ENCODE measurements at regions not wholly inside any gene's neighbourhood (a gene's known extent, or its start where the extent isn't known, plus 50 kb on each side); places are given as distances from the start of the nearest gene placed in this dataset.

DNA sequence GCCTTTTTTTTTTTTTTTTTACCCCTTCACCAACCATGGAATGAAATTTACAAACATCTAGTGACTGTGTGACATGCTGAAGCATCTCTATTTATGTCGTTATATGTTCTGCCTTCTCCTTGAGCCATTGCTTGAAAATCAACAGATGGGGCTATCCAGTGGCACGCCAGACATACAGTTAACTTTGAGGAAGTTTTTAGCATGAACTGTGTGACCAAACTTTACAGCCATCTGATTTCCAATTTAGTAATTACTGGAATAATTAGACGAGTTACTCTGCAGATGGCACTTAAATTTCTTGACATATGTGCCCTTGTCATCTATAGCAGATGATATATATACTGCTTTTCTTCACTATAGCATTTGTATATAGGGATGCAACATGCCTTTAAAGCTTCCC lies 192.1 kb downstream of the SNAPC1 start:
- H3K9me3 ChIP-seq: peaks cover 0 to 5% (median 0%) of the 10 kb centered on the region in 4 donors
- no peak overlapping the region for H3K27ac ChIP-seq
- intact Hi-C loops (cut with DNase I): no loop called here
- 45% methylated on average over 3 of the region's 3 CpGs for WGBS (ENCODE audit: insufficient coverage, low coverage, low lambda C conversion rate, missing lambda C conversion rate)
- ATAC-seq (no peak), DNase-seq (no peak)
- TF ChIP-seq POLR2A (IDR thresholded peaks at IDR 0.05): no peak
- TF ChIP-seq, protein P1, sequence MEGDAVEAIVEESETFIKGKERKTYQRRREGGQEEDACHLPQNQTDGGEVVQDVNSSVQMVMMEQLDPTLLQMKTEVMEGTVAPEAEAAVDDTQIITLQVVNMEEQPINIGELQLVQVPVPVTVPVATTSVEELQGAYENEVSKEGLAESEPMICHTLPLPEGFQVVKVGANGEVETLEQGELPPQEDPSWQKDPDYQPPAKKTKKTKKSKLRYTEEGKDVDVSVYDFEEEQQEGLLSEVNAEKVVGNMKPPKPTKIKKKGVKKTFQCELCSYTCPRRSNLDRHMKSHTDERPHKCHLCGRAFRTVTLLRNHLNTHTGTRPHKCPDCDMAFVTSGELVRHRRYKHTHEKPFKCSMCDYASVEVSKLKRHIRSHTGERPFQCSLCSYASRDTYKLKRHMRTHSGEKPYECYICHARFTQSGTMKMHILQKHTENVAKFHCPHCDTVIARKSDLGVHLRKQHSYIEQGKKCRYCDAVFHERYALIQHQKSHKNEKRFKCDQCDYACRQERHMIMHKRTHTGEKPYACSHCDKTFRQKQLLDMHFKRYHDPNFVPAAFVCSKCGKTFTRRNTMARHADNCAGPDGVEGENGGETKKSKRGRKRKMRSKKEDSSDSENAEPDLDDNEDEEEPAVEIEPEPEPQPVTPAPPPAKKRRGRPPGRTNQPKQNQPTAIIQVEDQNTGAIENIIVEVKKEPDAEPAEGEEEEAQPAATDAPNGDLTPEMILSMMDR (IDR thresholded peaks at IDR 0.05): no peak
- no peak overlapping the region for H3K4me3 ChIP-seq
- no peaks in the 10 kb centered on the region for H3K27me3 ChIP-seq
- no peaks in the 10 kb centered on the region for H3K36me3 ChIP-seq
- no peaks in the 10 kb centered on the region for H3K4me1 ChIP-seq

GRCh38 chr14:61956517-61956916 lies 194.3 kb downstream of the SNAPC1 start:
- Histone ChIP-seq H3K27me3 (no peaks in the 10 kb centered on the region), H3K4me3 (no peak overlapping the region)

DNA sequence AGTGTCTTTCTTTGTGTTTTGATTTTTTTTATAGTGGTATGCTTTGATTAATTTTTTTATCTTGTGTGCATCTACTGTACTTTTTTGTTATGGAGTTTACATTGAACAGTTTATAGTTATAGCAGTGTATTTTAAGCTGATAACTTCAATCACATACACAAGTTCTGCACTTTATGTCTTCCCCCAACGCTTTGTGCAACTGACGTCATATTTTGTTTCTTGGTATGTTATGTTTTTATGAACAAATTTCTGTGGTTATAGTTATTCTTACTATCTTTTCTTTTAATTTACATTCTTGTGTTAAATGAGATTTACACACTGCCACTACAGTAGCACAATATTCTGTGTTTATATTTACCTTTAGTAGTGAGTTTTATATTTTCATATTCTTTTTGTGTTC lies 197.1 kb downstream of the SNAPC1 start:
- Histone ChIP-seq H3K4me1 (no peaks in the 10 kb centered on the region), H3K36me3 (no peaks in the 10 kb centered on the region), H3K27ac (no peak overlapping the region), H3K9me3 (peaks cover 0 to 5% (median 0%) of the 10 kb centered on the region in 4 donors), H3K27me3 (no peaks in the 10 kb centered on the region), H3K4me3 (no peak overlapping the region)
- DNase-seq (no peak), ATAC-seq (no peak)
- no peak for TF ChIP-seq POLR2A (IDR thresholded peaks at IDR 0.05)
- TF ChIP-seq, protein P1 (IDR thresholded peaks at IDR 0.05): no peak
- intact Hi-C loops (cut with DNase I): no loop called here
- WGBS (ENCODE audit: insufficient coverage, low coverage, low lambda C conversion rate, missing lambda C conversion rate): 83% methylated on average over 2 of the region's 2 CpGs

More at GRCh38 chr14:61956517-61956916, 194.3 kb downstream of the SNAPC1 start:
- intact Hi-C loops (cut with DNase I): no loop called here
- WGBS (ENCODE audit: insufficient coverage, low coverage, low lambda C conversion rate, missing lambda C conversion rate): 65% methylated on average over 1 of the region's 1 CpG
- no peak for DNase-seq
- H3K9me3 ChIP-seq: peaks cover 0 to 5% (median 0%) of the 10 kb centered on the region in 4 donors
- H3K27ac ChIP-seq: no peak overlapping the region
- TF ChIP-seq POLR2A (IDR thresholded peaks at IDR 0.05): no peak
- TF ChIP-seq, protein P1 (IDR thresholded peaks at IDR 0.05): no peak
- ATAC-seq: no peak
- no peaks in the 10 kb centered on the region for H3K36me3 ChIP-seq
- H3K4me1 ChIP-seq: no peaks in the 10 kb centered on the region

DNA sequence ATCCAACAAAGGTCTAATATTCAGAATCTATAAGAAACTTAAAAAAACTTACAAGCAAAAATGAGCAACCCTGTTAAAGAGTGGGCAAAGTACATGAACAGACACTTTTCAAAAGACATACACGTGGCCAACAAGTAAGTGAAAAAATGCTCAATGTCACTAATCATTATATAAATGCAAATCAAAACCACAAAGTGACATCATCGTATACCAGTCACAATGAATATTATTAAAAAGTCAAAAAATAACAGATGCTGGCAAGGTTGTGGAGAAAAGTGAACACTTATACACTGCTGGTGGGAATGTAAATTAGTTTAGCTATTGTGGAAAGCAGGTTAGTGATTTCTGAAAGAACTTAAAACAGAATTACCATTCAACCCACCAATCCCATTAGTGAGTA lies 199.1 kb downstream of the SNAPC1 start:
- Histone ChIP-seq H3K4me1 (no peaks in the 10 kb centered on the region), H3K4me3 (no peak overlapping the region), H3K9me3 (no peaks in the 10 kb centered on the region), H3K27ac (no peak overlapping the region), H3K27me3 (no peaks in the 10 kb centered on the region), H3K36me3 (no peaks in the 10 kb centered on the region)
- ATAC-seq (no peak), DNase-seq (no peak)
- intact Hi-C loops (cut with DNase I): no loop called here
- WGBS (ENCODE audit: insufficient coverage, low coverage, low lambda C conversion rate, missing lambda C conversion rate): 49% methylated on average over 2 of the region's 2 CpGs
- no peak for TF ChIP-seq POLR2A (IDR thresholded peaks at IDR 0.05)
- TF ChIP-seq, protein P1 (IDR thresholded peaks at IDR 0.05): no peak

DNA sequence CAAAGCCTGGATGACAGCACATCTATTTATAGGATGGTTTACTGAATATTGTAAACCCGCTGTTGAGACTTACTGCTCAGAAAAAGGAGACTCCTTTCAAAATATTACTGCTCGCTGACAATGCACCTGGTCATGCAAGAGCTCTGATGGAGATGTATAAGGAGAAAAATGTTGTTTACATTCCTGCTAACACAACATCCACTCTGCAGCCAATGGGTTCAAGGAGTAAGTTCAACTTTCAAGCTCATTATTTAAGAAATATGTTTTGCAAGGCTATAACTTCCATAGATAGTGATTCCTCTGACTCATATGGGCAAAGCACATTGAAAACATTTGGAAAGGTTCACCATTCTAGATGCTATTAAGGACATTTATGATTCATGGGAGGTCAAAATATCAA lies 201.7 kb downstream of the SNAPC1 start:
- 89% methylated on average over 2 of the region's 2 CpGs for WGBS (ENCODE audit: insufficient coverage, low coverage, low lambda C conversion rate, missing lambda C conversion rate)
- H3K27me3 ChIP-seq: no peaks in the 10 kb centered on the region
- no peak for ATAC-seq
- TF ChIP-seq, protein P1 (IDR thresholded peaks at IDR 0.05): no peak
- TF ChIP-seq POLR2A (IDR thresholded peaks at IDR 0.05): no peak
- no peak for DNase-seq
- H3K36me3 ChIP-seq: no peaks in the 10 kb centered on the region
- H3K4me3 ChIP-seq: no peak overlapping the region
- intact Hi-C loops (cut with DNase I): no loop called here
- no peaks in the 10 kb centered on the region for H3K4me1 ChIP-seq
- no peaks in the 10 kb centered on the region for H3K9me3 ChIP-seq
- no peak overlapping the region for H3K27ac ChIP-seq
